CD8-positive, alpha-beta memory T cell (primary cell): ENCODE measurements at regions not wholly inside any gene's neighbourhood (a gene's known extent, or its start where the extent isn't known, plus 50 kb on each side); places are given as distances from the start of the nearest gene placed in this dataset.

ENCODE experiments used
- CTCF ChIA-PET: fragments of 350-600 bp; sonication (Branson Sonifier 250); formaldehyde crosslinking; loops from one replicate; lab custom pipeline; 2021; ENCODE audit warnings: antibody characterized with exemption; lab: Charles Lee
- POLR2A ChIA-PET: fragments of 350-600 bp; sonication (Branson Sonifier 250); formaldehyde crosslinking; loops from one replicate; lab custom pipeline; 2021; ENCODE audit warnings: antibody characterized with exemption; lab: Charles Lee
- DNase-seq, 5 donors: peaks; one replicate each; pipeline versions ENCODE4 v3.0.0 to v3.0.0-alpha.2; 2020 to 2022; ENCODE audit warnings: mixed read lengths in 1 of 5
- H3K27ac ChIP-seq: one replicate; pipeline ENCODE4 v1.7.0; 2013; ENCODE audit warnings: low read depth, mild to moderate bottlenecking, low read length, moderate library complexity
- H3K27me3 ChIP-seq: 2 replicates; pipeline ENCODE4 v1.7.0; 2013; ENCODE audit warnings: low read length, mild to moderate bottlenecking; ENCODE audit not compliant: insufficient read depth, poor library complexity, severe bottlenecking
- H3K36me3 ChIP-seq: 2 replicates; pipeline ENCODE4 v1.7.0; 2013; ENCODE audit warnings: mild to moderate bottlenecking, low read length, moderate library complexity; ENCODE audit not compliant: insufficient read depth
- H3K4me1 ChIP-seq: 2 replicates; pipeline ENCODE4 v1.7.0; 2013; ENCODE audit warnings: mild to moderate bottlenecking, low read length, moderate library complexity; ENCODE audit not compliant: insufficient read depth
- H3K4me3 ChIP-seq: 2 replicates; pipeline ENCODE4 v1.7.0; 2013; ENCODE audit warnings: mild to moderate bottlenecking, low read length
- H3K9me3 ChIP-seq: 2 replicates; pipeline ENCODE4 v1.7.0; 2013; ENCODE audit warnings: mild to moderate bottlenecking, low read length
- H3K27ac Mint-ChIP-seq, 8 donors: one replicate each; pipeline ENCODE4 v1.8.0; 2020 to 2021; ENCODE audit warnings: mixed read lengths in 8 of 8, mild to moderate bottlenecking in 6 of 8, inconsistent platforms in 3 of 8, moderate library complexity in 3 of 8
- H3K27me3 Mint-ChIP-seq, 2 donors: one replicate each; pipeline ENCODE4 v1.8.0; 2020 to 2021; ENCODE audit warnings: mixed read lengths in 2 of 2, mild to moderate bottlenecking in 1 of 2, moderate library complexity in 1 of 2
- H3K36me3 Mint-ChIP-seq, 3 donors: one replicate each; pipeline ENCODE4 v1.8.0; 2020 to 2021; ENCODE audit warnings: mixed read lengths in 3 of 3, inconsistent platforms in 1 of 3, mild to moderate bottlenecking in 1 of 3
- H3K4me1 Mint-ChIP-seq, 3 donors: one replicate each; pipeline ENCODE4 v1.8.0; 2020 to 2021; ENCODE audit warnings: mixed read lengths in 3 of 3, inconsistent platforms in 1 of 3, mild to moderate bottlenecking in 1 of 3
- H3K4me3 Mint-ChIP-seq, 7 donors: one replicate each; pipeline ENCODE4 v1.8.0; 2020 to 2021; ENCODE audit warnings: mixed read lengths in 7 of 7, mild to moderate bottlenecking in 6 of 7, moderate library complexity in 4 of 7, inconsistent platforms in 2 of 7
- H3K9me3 Mint-ChIP-seq, 5 donors: one replicate each; pipeline ENCODE4 v1.8.0; 2020 to 2022; ENCODE audit warnings: mixed read lengths in 5 of 5, mild to moderate bottlenecking in 3 of 5, moderate library complexity in 2 of 5, inconsistent platforms in 1 of 5

- peaks cover 4 to 9% (median 6%) of the 10 kb centered on the region in 3 donors for H3K4me1 Mint-ChIP-seq
- POLR2A ChIA-PET: no interaction called here
- H3K36me3 ChIP-seq: no peaks in the 10 kb centered on the region
- CTCF ChIA-PET: no interaction called here
- no peak overlapping the region for H3K4me3 Mint-ChIP-seq
- H3K27me3 ChIP-seq: no peaks in the 10 kb centered on the region
- no peak overlapping the region for H3K27ac ChIP-seq
- DNase-seq: no peak
- peaks cover 0 to 19% (median 3%) of the 10 kb centered on the region in 5 donors for H3K9me3 Mint-ChIP-seq
- no peak overlapping the region for H3K4me3 ChIP-seq
- H3K9me3 ChIP-seq: no peaks in the 10 kb centered on the region
- H3K27ac Mint-ChIP-seq: no peak overlapping the region
- no peaks in the 10 kb centered on the region for H3K4me1 ChIP-seq
- no peaks in the 10 kb centered on the region for H3K36me3 Mint-ChIP-seq
- no peaks in the 10 kb centered on the region for H3K27me3 Mint-ChIP-seq
Observed at GRCh38 chr7:80082213-80082612, 52.4 kb upstream of the GNAI1 start.

- no peak overlapping the region for H3K27ac Mint-ChIP-seq
- CTCF ChIA-PET: no interaction called here
- POLR2A ChIA-PET: no interaction called here
Observed at GRCh38 chr7:80078886-80079285, 55.7 kb upstream of the GNAI1 start.

GRCh38 chr7:80078159-80078731, 56.4 kb upstream of the GNAI1 start:
- Mint-ChIP-seq H3K27me3 (no peaks in the 10 kb centered on the region), H3K4me3 (peak overlapping the region in 4 of 7 donors; percentile 16 to 42 (median 30)), H3K27ac (no peak overlapping the region), H3K4me1 (peaks cover 4 to 9% (median 6%) of the 10 kb centered on the region in 3 donors), H3K36me3 (no peaks in the 10 kb centered on the region), H3K9me3 (peaks cover 2 to 36% (median 5%) of the 10 kb centered on the region in 5 donors)
- H3K36me3 ChIP-seq: no peaks in the 10 kb centered on the region
- POLR2A ChIA-PET: no interaction called here
- CTCF ChIA-PET: no interaction called here
- no peak for DNase-seq
- H3K27me3 ChIP-seq: no peaks in the 10 kb centered on the region
- no peaks in the 10 kb centered on the region for H3K4me1 ChIP-seq
- H3K9me3 ChIP-seq: no peaks in the 10 kb centered on the region
- H3K27ac ChIP-seq: no peak overlapping the region
- H3K4me3 ChIP-seq: peak overlapping the region; percentile 11

More at GRCh38 chr7:80078886-80079285, 55.7 kb upstream of the GNAI1 start:
- no peak overlapping the region for H3K27ac ChIP-seq
- no peaks in the 10 kb centered on the region for H3K36me3 Mint-ChIP-seq
- peaks cover 0 to 31% (median 5%) of the 10 kb centered on the region in 5 donors for H3K9me3 Mint-ChIP-seq
- H3K4me3 Mint-ChIP-seq: no peak overlapping the region
- no peaks in the 10 kb centered on the region for H3K9me3 ChIP-seq
- H3K4me1 Mint-ChIP-seq: peaks cover 4 to 9% (median 6%) of the 10 kb centered on the region in 3 donors
- no peaks in the 10 kb centered on the region for H3K4me1 ChIP-seq
- DNase-seq: no peak
- no peaks in the 10 kb centered on the region for H3K27me3 ChIP-seq
- no peaks in the 10 kb centered on the region for H3K27me3 Mint-ChIP-seq
- no peaks in the 10 kb centered on the region for H3K36me3 ChIP-seq
- no peak overlapping the region for H3K4me3 ChIP-seq

- POLR2A ChIA-PET: no interaction called here
- no peaks in the 10 kb centered on the region for H3K36me3 Mint-ChIP-seq
- H3K27ac ChIP-seq: no peak overlapping the region
- CTCF ChIA-PET: no interaction called here
- no peak overlapping the region for H3K4me3 ChIP-seq
- no peaks in the 10 kb centered on the region for H3K4me1 Mint-ChIP-seq
- no peak for DNase-seq
- H3K27me3 Mint-ChIP-seq: no peaks in the 10 kb centered on the region
- no peak overlapping the region for H3K4me3 Mint-ChIP-seq
- H3K27ac Mint-ChIP-seq: no peak overlapping the region
- H3K36me3 ChIP-seq: no peaks in the 10 kb centered on the region
- H3K27me3 ChIP-seq: no peaks in the 10 kb centered on the region
- no peaks in the 10 kb centered on the region for H3K4me1 ChIP-seq
- H3K9me3 ChIP-seq: no peaks in the 10 kb centered on the region
- peaks cover under 1 to 41% (median 10%) of the 10 kb centered on the region in 5 donors for H3K9me3 Mint-ChIP-seq
Observed at GRCh38 chr7:80070391-80070790, 64.2 kb upstream of the GNAI1 start.

GRCh38 chr7:80066639-80067038, 68.0 kb upstream of the GNAI1 start:
- CTCF ChIA-PET: no interaction called here

GRCh38 chr7:80063834-80064233, 70.8 kb upstream of the GNAI1 start:
- H3K27me3 ChIP-seq: no peaks in the 10 kb centered on the region
- CTCF ChIA-PET: no interaction called here

More at GRCh38 chr7:80066639-80067038, 68.0 kb upstream of the GNAI1 start:
- Histone ChIP-seq H3K27ac (no peak overlapping the region), H3K9me3 (no peaks in the 10 kb centered on the region), H3K4me1 (no peaks in the 10 kb centered on the region), H3K27me3 (no peaks in the 10 kb centered on the region), H3K36me3 (no peaks in the 10 kb centered on the region), H3K4me3 (no peak overlapping the region)
- Mint-ChIP-seq H3K27me3 (no peaks in the 10 kb centered on the region), H3K4me1 (no peaks in the 10 kb centered on the region), H3K36me3 (no peaks in the 10 kb centered on the region), H3K4me3 (no peak overlapping the region), H3K9me3 (peaks cover 5 to 24% (median 8%) of the 10 kb centered on the region in 5 donors), H3K27ac (no peak overlapping the region)
- no peak for DNase-seq
- POLR2A ChIA-PET: no interaction called here

GRCh38 chr7:80060218-80060806, 74.3 kb upstream of the GNAI1 start:
- Mint-ChIP-seq H3K4me1 (no peaks in the 10 kb centered on the region), H3K27me3 (no peaks in the 10 kb centered on the region), H3K9me3 (peaks cover 6 to 20% (median 10%) of the 10 kb centered on the region in 5 donors), H3K36me3 (no peaks in the 10 kb centered on the region), H3K4me3 (no peak overlapping the region), H3K27ac (no peak overlapping the region)
- no peaks in the 10 kb centered on the region for H3K36me3 ChIP-seq
- H3K4me3 ChIP-seq: no peak overlapping the region
- CTCF ChIA-PET: no interaction called here
- no peaks in the 10 kb centered on the region for H3K9me3 ChIP-seq
- H3K4me1 ChIP-seq: no peaks in the 10 kb centered on the region
- POLR2A ChIA-PET: no interaction called here
- peak in 1 of 5 donors; percentile 18 for DNase-seq
- H3K27me3 ChIP-seq: no peaks in the 10 kb centered on the region
- H3K27ac ChIP-seq: no peak overlapping the region

More at GRCh38 chr7:80063834-80064233, 70.8 kb upstream of the GNAI1 start:
- H3K27ac Mint-ChIP-seq: no peak overlapping the region
- H3K36me3 ChIP-seq: no peaks in the 10 kb centered on the region
- no peak for DNase-seq
- no peaks in the 10 kb centered on the region for H3K9me3 ChIP-seq
- no peaks in the 10 kb centered on the region for H3K36me3 Mint-ChIP-seq
- H3K9me3 Mint-ChIP-seq: peaks cover 5 to 25% (median 9%) of the 10 kb centered on the region in 5 donors
- H3K27me3 Mint-ChIP-seq: no peaks in the 10 kb centered on the region
- no peak overlapping the region for H3K4me3 ChIP-seq
- H3K4me1 Mint-ChIP-seq: no peaks in the 10 kb centered on the region
- no peak overlapping the region for H3K27ac ChIP-seq
- no peak overlapping the region for H3K4me3 Mint-ChIP-seq
- no peaks in the 10 kb centered on the region for H3K4me1 ChIP-seq
- POLR2A ChIA-PET: no interaction called here

- H3K9me3 ChIP-seq: no peaks in the 10 kb centered on the region
- Mint-ChIP-seq H3K9me3 (peaks cover 2 to 21% (median 8%) of the 10 kb centered on the region in 5 donors), H3K36me3 (no peaks in the 10 kb centered on the region), H3K27me3 (no peaks in the 10 kb centered on the region), H3K27ac (no peak overlapping the region), H3K4me3 (no peak overlapping the region), H3K4me1 (no peaks in the 10 kb centered on the region)
- no peaks in the 10 kb centered on the region for H3K4me1 ChIP-seq
- ChIA-PET POLR2A (no interaction called here), CTCF (no interaction called here)
- no peak overlapping the region for H3K4me3 ChIP-seq
- no peaks in the 10 kb centered on the region for H3K36me3 ChIP-seq
- no peak for DNase-seq
- H3K27ac ChIP-seq: no peak overlapping the region
- H3K27me3 ChIP-seq: no peaks in the 10 kb centered on the region
Observed at GRCh38 chr7:80057488-80057887, 77.1 kb upstream of the GNAI1 start.
